ENCODE measurements at regions not wholly inside any gene's neighbourhood (a gene's known extent, or its start where the extent isn't known, plus 50 kb on each side); places are given as distances from the start of the nearest gene placed in this dataset.

GRCh38 chr13:111877906-111878305 is 189.0 kb upstream of the SOX1 start:
- TF ChIP-seq CTCF (conservative IDR thresholded peaks at IDR 0.05) (no peak), ZFX (IDR thresholded peaks at IDR 0.05) (no peak)

Measured in C4-2B (cell line).